ENCODE measurements at regions not wholly inside any gene's neighbourhood (a gene's known extent, or its start where the extent isn't known, plus 50 kb on each side); places are given as distances from the start of the nearest gene placed in this dataset.

GRCh38 chr7:114853189-114853588 is 68.7 kb upstream of the MDFIC start:
- TF ChIP-seq CTCF (IDR thresholded peaks at IDR 0.05; ENCODE audit: low read length) (no peak), EZH2 (IDR thresholded peaks at IDR 0.05; ENCODE audit: borderline replicate concordance, low read length) (no peak)
